ENCODE measurements at regions not wholly inside any gene's neighbourhood (a gene's known extent, or its start where the extent isn't known, plus 50 kb on each side); places are given as distances from the start of the nearest gene placed in this dataset.

GRCh38 chr10:117750616-117751015 lies 208.1 kb downstream of the EMX2 start:
- TF ChIP-seq MAX (IDR thresholded peaks at IDR 0.05; ENCODE audit: insufficient read depth, insufficient read length) (no peak), FOS (IDR thresholded peaks at IDR 0.05; ENCODE audit: borderline replicate concordance, insufficient read depth, low read length) (no peak), POLR2A (IDR thresholded peaks at IDR 0.05; ENCODE audit: low read depth, low read length) (no peak), POLR2AphosphoS5 (IDR thresholded peaks at IDR 0.05; ENCODE audit: insufficient read depth, low read depth, low read length) (no peak)
- no peaks in the 10 kb centered on the region for H3K9me3 ChIP-seq (replicated peaks; ENCODE audit: control insufficient read depth, insufficient read depth, low read length)
- no peak overlapping the region for H3K4me3 ChIP-seq (replicated peaks in 1 of 3; ENCODE audit: insufficient read depth in 1 of 3, low read depth in 1 of 3, low read length in 3 of 3)
- no peak overlapping the region for H2AFZ ChIP-seq (ENCODE audit: low read depth, low read length)
- H3K36me3 ChIP-seq (ENCODE audit: control insufficient read depth in 2 of 2, extremely low read depth in 1 of 2, insufficient read depth in 2 of 2, low read length in 2 of 2): no peaks in the 10 kb centered on the region
- dilution Hi-C loops (cut with MboI; ENCODE audit: extremely low pct_ligation_motif_present, low sequenced_read_pairs): no loop called here
- DNase-seq (ENCODE audit: low read depth, low spot score): no peak
- FAIRE-seq: no peak
- H3K4me2 ChIP-seq (ENCODE audit: insufficient read depth, low read length): no peak overlapping the region
- no peaks in the 10 kb centered on the region for H3K4me1 ChIP-seq (ENCODE audit: control insufficient read depth, extremely low read depth, insufficient read depth, low read length)
- ChIA-PET CTCF (no interaction called here), POLR2A (no interaction called here)
- no peak overlapping the region for H3K27ac ChIP-seq (ENCODE audit: insufficient read depth, low read depth, low read length)
- no peaks in the 10 kb centered on the region for H3K79me2 ChIP-seq (ENCODE audit: control insufficient read depth, insufficient read depth, low read length)
- H3K9ac ChIP-seq (replicated peaks; ENCODE audit: extremely low read depth, insufficient read depth, low read length): no peak overlapping the region
- H3K9me1 ChIP-seq (replicated peaks; ENCODE audit: control insufficient read depth, extremely low read depth, insufficient read depth, low read length): no peaks in the 10 kb centered on the region
- no peaks in the 10 kb centered on the region for H3K27me3 ChIP-seq (ENCODE audit: control insufficient read depth in 2 of 2, insufficient read depth in 2 of 2, low read length in 2 of 2)
- intact Hi-C loops (cut with micrococcal nuclease): no loop called here
- no peaks in the 10 kb centered on the region for H4K20me1 ChIP-seq (replicated peaks; ENCODE audit: control insufficient read depth, extremely low read depth, insufficient read depth, low read length)
- no TSS peak for BruUV-seq (replicated peaks)

GRCh38 chr10:117751259-117751658 lies 208.7 kb downstream of the EMX2 start:
- no peak overlapping the region for H3K4me2 ChIP-seq (ENCODE audit: insufficient read depth, low read length)
- CTCF ChIA-PET: no interaction called here
- POLR2A ChIA-PET: no interaction called here
- no peak overlapping the region for H3K9ac ChIP-seq (replicated peaks; ENCODE audit: extremely low read depth, insufficient read depth, low read length)
- dilution Hi-C loops (cut with MboI; ENCODE audit: extremely low pct_ligation_motif_present, low sequenced_read_pairs): no loop called here
- no peaks in the 10 kb centered on the region for H3K27me3 ChIP-seq (ENCODE audit: control insufficient read depth in 2 of 2, insufficient read depth in 2 of 2, low read length in 2 of 2)
- no TSS peak for BruUV-seq (replicated peaks)
- DNase-seq (ENCODE audit: low read depth, low spot score): no peak
- no peaks in the 10 kb centered on the region for H3K79me2 ChIP-seq (ENCODE audit: control insufficient read depth, insufficient read depth, low read length)
- TF ChIP-seq MYC (IDR thresholded peaks at IDR 0.05; ENCODE audit: low read depth, low read length) (no peak), POLR2A (IDR thresholded peaks at IDR 0.05; ENCODE audit: low read depth, low read length) (no peak), CTCF (IDR thresholded peaks at IDR 0.05; ENCODE audit: extremely low read depth in 1 of 2, insufficient read depth in 1 of 2, low read depth in 1 of 2, low read length in 2 of 2) (no peak), FOS (IDR thresholded peaks at IDR 0.05; ENCODE audit: borderline replicate concordance, insufficient read depth, low read length) (no peak), MAX (IDR thresholded peaks at IDR 0.05; ENCODE audit: insufficient read depth, insufficient read length) (no peak), JUN (IDR thresholded peaks at IDR 0.05; ENCODE audit: borderline replicate concordance, insufficient read depth, insufficient read length, low read depth) (no peak), POLR2AphosphoS5 (IDR thresholded peaks at IDR 0.05; ENCODE audit: insufficient read depth, low read depth, low read length) (no peak), GATA2 (IDR thresholded peaks at IDR 0.05; ENCODE audit: insufficient read depth, insufficient read length, low read depth, low read length) (no peak), EZH2 (IDR thresholded peaks at IDR 0.05; ENCODE audit: borderline replicate concordance, low read depth, low read length, severe bottlenecking) (no peak)
- H4K20me1 ChIP-seq (replicated peaks; ENCODE audit: control insufficient read depth, extremely low read depth, insufficient read depth, low read length): no peaks in the 10 kb centered on the region
- no peak overlapping the region for H2AFZ ChIP-seq (ENCODE audit: low read depth, low read length)
- H3K4me1 ChIP-seq (ENCODE audit: control insufficient read depth, extremely low read depth, insufficient read depth, low read length): no peaks in the 10 kb centered on the region
- intact Hi-C loops (cut with micrococcal nuclease): no loop called here
- no peak overlapping the region for H3K27ac ChIP-seq (ENCODE audit: insufficient read depth, low read depth, low read length)
- no peaks in the 10 kb centered on the region for H3K9me3 ChIP-seq (replicated peaks; ENCODE audit: control insufficient read depth, insufficient read depth, low read length)
- FAIRE-seq: no peak
- H3K9me1 ChIP-seq (replicated peaks; ENCODE audit: control insufficient read depth, extremely low read depth, insufficient read depth, low read length): no peaks in the 10 kb centered on the region
- no peaks in the 10 kb centered on the region for H3K36me3 ChIP-seq (ENCODE audit: control insufficient read depth in 2 of 2, extremely low read depth in 1 of 2, insufficient read depth in 2 of 2, low read length in 2 of 2)
- no peak overlapping the region for H3K4me3 ChIP-seq (replicated peaks in 1 of 3; ENCODE audit: insufficient read depth in 1 of 3, low read depth in 1 of 3, low read length in 3 of 3)

Data from endothelial cell of umbilical vein (primary cell).